HG03060 (cell line): ENCODE measurements at regions not wholly inside any gene's neighbourhood (a gene's known extent, or its start where the extent isn't known, plus 50 kb on each side); places are given as distances from the start of the nearest gene placed in this dataset.
"Not testable (repeated sequence)": the region's sequence is repeated elsewhere in the genome, so short reads cannot be mapped to it uniquely, and the experiment has no call there.

ENCODE experiments used
- ATAC-seq: cut with Tn5 transposase; IDR thresholded peaks from one replicate; pipeline ENCODE4 v1.9.1; 2021; ENCODE audit warnings: low read depth, moderate number of reproducible peaks; ENCODE audit not compliant: unreplicated experiment

DNA sequence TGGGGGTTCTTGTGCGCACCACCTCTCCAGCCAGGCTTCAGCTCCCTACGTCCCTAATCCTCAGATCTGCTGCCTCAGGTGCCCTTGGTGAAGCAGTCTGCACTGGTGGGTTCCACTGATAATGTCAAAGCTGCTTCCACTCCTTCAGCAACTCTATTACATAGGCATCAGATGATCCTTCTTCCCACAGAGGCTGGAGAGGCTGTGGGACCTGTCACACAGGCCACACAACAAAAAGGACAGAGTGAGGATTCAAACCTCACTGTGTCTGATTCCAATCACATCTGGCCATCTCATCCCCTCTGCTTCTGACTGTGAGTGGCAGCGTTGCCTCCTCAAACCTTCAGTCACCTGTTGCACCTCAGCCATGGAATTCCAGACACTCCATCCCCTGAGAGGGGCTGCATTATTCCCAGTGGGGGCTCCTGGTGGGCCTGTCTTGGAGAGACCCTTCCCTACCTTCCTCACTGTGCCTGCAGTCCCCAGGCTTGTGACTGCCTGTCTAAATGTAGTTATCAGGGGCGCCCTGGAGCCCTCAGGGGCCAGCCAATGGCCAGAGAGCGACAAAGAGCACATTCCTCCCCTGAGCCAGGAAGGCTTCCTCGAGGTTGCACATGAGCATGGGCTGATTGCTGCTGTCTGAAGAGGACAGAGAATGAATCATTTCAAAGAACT lies 211.4 kb upstream of the ECI2 start:
- ATAC-seq: no peak

DNA sequence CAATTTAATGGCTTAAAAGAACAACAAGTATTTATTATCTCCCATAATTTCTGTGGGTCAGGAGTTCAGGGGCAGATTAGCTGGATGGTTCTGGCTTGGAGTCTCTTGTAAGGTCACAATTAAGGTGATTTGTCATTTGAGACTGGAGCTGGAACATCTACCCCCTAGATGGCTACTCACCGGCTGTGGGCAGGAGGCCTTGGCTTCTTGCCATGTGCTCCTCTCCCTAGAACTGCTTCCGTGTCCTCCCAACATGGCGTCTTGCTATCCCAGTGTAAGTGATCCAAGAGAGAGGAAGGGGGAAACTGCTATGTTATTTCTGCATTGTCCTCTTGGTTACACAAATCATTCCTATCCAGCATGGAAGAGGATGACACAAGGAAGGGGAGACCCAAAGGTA lies 210.2 kb upstream of the ECI2 start:
- no peak for ATAC-seq

DNA sequence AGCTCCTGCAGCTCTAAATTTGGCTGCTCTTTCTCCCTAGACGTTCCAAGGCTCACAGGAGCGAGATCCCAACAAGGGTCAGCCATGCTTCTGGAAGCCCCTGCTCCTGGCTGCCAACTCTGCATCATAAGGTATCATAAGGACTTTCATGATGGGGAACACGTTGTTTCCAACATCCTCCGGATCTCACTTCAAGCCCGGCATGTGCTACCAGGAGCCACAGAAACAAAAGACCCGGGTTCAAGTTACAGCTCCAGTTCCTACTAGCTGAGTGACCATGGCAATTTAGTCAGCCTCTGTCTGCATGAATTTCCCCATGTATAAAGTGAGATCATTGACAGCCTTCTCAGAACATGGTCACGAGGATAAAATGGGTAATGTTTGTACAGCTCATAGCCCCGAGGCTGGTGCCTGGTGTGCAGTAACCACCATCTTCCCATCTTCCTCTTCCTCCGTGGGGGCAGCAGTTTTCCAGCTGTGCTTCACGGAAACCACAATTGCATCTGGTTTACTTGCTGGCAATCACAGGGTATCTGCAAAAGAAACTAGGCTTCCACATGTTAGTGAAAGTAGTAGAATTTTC lies 209.0 kb upstream of the ECI2 start:
- ATAC-seq: no peak

DNA sequence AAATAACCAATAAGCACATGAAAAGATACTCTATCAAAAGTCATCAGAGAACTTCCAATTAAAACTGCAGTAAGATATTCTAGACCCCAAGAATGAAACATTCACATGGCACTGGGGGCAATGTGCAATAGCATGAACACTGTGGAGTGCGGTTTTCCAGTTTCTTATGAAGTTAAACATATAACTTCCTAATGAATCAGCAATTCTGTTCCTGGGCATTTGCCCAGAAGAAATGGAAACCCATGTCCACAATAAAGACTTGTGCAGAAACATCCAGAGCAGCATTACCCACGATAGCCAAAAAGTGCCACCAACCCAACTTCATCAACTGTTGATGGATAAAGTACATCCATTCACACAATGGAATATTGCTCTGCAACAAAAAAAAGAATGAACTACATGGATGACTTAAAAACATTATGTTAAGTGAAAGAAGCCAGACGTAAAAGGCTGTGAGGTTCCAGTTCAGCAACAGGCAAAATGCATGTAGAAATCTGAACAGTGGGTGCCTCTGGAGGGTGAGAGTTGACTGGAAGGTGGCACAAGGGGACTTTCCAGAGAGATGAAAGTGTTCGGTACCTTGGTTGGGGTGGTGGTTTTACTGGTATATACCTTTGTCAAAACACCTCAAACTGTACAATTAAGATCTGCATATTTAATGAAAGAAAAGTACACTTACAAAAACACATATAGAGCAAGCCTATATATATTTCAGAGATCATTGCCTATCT lies 207.2 kb upstream of the ECI2 start:
- no peak for ATAC-seq

DNA sequence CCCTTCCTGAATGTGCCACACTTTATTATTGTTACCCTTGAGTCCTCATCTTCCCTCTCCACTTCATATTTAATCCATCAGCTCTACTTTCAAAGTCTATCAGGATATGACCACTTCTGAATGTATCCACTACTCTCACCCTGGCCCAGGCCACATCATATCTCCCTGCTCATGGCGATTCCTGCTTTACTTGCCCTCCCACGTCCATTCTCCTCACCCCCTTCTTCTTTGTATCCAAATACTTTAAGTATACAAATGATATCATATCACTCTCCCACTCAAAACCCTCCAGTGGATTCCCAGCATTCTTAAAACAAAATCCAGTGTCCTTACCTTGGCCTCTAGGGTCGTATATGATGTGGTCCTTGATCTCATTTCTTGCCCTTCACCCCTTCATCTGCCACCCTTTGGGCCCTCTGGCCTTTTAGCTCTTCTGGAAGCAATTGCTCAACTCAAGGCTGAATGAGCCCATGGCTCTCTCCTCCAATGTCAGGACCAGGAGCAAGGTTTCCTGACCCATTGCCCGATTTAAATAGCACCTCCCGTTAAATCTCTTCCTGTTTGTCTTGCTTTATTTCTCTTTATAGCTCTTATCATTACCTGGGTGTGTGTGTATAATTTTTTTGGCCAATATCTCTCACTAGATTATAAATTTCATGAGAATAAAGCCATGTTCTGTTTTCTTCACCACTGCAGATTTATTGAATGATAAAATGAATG lies 205.9 kb upstream of the ECI2 start:
- no peak for ATAC-seq

DNA sequence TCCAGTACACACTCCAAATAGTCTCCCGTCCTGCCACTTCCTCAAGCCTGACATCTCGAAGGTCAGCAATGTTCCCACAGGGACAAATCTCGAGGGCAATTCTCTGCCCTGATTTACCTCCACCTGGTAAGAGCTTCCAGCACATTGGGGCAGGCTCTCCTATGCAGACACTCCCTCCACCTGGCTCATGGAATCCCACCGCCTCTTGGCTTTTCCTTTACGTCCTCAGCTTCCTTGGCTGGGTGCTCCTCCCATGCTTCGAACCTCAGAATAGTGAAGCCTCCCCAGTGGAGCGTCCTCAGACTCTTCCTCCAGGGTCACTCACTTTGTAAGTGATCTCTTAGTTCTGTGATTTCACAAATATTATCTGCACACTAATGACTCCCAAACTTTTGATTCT lies 205.2 kb upstream of the ECI2 start:
- no peak for ATAC-seq

DNA sequence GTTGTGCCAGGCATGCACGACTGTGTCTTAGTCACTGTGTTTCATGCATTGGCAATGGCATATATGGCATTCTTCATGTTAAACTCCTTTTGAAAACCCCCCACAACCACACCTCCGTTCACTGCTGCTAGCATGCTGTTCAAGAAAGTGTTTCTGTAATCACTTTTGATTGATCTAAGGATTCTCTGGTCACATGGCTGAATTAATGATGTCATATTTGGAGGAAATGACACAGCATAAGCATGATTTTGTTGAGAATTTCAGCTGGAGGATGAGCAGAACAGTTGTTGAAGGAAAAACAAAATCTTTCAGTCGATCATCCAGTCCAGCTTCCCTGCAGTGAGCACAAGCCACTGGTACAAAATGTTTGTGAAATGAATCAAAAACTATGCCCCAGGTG lies 203.5 kb upstream of the ECI2 start:
- no peak for ATAC-seq

DNA sequence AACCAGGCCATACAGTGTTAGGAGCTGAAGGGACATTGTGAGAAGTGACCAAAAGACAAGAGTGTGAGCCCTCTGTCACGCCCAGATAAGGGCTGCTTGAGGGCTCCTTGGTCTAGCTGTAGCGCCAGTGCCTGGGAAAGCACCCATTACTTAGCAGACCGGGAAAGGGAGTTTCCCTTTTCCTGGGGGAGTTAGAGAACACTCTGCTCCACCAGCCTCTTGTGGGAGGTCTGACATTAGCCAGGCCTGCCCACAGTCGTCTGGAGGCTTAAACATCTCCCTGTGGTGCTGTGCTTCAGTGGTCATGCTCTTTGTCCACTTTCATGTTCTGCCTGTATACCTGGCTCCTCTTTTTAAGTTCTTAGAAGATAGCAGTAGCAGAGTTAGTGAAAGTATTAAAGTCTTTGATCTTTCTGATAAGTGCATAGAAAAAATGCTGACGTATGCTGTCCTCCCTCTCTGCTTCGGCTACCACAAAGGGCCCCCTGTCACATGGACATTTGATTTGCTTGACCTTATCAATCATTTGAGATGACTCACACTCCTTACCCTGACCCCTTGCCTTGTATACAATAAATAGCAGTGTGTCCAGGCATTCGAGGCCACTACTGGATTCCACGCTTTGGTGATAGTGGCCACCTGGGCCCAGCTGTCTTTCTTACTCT lies 201.5 kb upstream of the ECI2 start:
- no peak for ATAC-seq

DNA sequence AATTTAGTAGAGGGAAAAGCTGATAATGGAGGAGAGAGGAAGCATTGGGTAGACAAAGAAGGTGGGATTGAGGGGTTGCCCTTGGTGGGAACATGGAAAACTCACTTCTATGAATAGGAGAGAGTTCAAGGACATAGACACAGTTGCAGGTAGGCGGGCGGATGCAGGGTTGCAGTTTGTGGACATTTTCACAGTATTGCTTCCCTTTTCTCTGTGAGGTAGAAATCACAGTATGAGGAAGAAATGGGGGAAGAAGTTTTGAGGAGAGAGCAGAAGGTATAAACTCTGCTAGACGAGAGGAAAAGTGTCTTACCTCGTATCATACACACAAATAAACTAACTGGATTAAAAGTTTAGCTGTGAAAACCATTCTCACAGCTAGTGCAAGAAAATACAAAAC lies 200.7 kb upstream of the ECI2 start:
- ATAC-seq: no peak

DNA sequence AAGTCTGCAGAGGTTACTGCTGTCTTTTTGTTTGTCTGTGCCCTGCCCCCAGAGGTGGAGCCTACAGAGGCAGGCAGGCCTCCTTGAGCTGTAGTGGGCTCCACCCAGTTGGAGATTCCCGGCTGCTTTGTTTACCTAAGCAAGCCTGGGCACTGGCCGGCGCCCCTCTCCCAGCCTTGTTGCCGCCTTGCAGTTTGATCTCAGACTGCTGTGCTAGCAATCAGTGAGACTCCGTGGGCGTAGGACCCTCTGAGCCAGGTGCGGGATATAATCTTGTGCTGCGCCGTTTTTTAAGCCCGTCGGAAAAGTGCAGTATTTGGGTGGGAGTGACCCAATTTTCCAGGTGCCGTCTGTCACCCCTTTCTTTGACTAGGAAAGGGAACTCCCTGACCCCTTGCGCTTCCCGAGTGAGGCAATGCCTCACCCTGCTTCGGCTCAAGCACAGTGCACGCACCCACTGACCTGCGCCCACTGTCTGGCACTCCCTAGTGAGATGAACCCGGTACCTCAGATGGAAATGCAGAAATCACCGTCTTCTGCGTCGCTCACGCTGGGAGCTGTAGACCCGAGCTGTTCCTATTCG lies 198.9 kb upstream of the ECI2 start:
- ATAC-seq: not testable (repeated sequence)

DNA sequence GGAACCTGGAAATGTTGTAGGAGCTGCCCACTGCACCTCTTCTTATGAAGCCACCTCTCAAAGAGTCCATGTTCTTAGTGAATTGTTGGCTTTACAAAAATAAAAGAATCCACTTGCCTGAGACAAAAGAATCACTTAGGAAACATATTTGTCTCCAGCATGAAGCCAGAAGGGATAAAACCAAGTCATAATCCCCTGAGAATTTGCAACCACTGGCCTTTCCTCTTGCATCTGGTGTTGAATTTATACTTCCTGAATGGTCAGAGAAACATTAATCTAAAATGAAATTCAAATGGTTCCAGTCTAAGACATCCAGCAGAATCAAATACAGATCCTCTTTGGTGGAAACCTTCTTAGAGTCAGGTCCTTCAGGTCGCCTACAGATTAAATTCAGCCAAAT lies 192.5 kb upstream of the ECI2 start:
- no peak for ATAC-seq

DNA sequence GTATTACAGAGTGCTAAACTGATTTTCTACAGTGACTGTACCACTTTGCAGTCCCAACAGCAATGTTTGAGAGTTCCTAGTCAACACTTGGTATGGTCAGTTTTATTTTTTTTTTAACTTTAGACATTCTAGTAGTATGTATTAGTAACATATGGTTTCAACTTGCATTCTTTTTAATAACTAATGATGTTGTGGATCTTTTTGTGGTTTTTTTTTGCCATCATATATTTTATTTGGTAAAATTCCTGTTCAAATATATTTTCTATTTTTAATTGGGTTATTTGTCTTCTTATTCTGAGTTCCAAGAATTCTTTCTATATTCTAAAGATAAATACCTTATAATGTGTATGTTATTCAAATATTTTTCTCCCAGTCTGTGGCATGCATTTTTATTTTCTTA lies 189.4 kb upstream of the ECI2 start:
- no peak for ATAC-seq

DNA sequence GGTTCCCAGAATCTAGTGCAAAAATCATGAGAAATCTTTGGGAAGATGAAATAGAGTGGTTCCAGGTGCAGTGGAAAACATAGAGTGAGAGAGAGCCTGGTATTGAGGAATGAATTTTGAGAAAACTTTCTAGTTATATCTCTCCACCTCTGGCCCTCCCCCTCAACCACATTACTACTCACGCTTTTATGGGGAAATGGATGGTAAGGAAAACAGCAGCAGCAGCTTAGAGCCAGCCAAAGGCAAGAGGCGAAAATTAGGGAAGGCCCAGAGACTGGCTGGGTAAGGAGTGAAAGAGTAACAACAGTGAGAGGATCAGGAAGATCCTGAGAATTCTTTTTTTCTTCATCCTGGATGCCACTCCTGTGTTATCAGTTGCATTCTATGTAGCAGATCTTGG lies 187.9 kb upstream of the ECI2 start:
- ATAC-seq: no peak

DNA sequence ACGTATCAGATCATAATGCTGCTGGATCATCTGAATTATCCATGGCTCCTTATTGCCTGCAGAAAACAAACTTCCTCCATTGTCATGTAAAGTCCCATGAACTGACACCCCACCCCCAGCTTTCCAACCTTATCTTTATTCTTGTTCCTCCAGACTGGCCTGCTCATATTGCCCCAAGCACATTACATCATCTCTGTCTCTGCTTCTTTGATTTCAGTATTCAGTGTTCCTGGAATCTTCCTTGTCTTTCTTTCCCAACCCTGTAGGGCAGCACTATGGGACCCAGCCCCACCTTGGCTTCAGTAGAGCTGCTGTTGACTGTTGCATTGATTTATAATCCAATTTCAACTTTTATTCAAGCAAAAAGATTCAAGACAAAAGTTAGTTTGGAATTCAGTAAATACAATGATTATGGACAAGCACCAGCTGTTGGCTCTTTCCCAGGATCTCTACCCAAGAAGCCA lies 187.5 kb upstream of the ECI2 start:
- no peak for ATAC-seq

DNA sequence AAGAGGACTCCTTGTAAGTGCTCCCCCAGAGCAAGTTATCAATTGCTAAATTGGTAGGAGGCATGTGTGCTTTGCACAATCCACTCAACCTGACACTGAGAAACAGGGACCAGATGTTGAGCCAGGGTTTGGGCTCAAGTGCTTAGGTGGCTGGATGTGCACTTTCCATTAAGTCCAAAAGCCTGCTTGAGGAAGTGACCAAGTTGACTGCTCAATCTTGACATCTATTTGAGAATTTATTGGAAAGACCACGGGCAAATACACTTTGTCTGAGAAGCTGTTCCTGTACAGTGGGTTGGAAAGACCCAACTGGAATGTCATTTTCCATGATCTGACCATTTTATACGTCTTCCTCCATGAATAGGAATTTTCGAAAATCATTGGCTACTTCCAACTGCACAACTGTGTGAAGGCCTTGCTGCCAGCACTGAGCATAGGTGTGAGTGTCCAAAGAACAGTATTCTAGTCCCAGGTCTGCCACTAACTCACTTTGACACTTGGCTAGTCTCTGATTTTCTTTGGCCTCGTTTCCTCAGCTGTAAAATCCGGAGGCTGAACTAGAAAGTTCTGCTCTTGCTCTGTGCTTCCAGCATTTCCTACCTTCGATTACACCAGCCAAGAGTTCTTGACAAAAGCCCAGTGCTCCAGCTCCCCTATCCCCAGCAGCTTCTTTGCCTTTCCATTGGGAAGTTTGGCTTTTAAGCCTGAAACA lies 186.9 kb upstream of the ECI2 start:
- no peak for ATAC-seq

DNA sequence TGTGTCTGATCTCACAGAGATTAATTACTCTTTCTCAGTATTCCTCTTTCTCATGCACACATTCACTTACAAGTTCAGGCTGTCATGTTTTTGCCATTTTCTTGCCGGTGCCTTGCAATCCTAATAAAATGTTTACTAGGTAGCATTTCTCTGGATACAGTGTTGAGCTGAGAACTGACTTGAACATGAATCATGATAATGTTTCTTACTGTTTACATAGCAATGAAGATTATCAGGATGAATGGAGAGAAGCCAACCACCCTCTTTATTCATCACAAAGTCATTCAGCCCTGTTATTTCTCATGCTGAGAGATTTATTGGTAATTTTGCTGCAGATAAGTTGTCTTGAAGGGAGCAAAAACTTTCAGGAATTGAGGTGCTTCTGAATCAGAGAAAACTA lies 185.5 kb upstream of the ECI2 start:
- no peak for ATAC-seq

DNA sequence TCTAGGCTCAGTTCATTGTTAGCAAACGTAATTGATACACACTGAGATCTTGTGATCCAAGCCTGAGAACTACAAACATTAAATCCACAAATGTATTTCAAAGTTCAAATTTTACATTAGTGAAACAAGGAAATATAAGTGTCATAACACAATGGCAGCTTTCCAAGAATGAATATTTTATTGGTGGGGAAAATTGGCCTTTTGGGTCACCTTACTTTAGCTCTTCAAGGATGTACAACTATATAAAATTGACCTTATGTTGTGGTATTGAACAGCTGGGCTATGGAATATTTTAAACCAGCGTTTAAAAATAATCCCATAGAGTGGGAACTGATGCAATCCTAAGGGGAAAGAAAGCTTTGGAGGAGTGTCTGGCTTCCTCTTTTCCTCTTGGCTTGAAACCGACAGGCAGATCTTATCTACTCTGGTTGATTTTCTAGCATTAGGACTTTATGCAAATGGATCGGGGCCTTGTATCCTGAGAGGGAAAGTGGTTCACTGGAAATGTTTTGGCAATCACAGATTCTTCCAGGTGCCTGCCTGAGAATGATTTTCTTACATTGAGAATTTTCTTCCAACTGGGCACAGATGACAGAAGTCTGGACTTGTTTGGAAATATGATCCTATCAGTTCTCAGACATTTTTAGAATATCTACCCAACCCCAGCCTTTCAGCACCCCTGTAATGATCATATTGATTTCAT lies 184.8 kb upstream of the ECI2 start:
- ATAC-seq: no peak

DNA sequence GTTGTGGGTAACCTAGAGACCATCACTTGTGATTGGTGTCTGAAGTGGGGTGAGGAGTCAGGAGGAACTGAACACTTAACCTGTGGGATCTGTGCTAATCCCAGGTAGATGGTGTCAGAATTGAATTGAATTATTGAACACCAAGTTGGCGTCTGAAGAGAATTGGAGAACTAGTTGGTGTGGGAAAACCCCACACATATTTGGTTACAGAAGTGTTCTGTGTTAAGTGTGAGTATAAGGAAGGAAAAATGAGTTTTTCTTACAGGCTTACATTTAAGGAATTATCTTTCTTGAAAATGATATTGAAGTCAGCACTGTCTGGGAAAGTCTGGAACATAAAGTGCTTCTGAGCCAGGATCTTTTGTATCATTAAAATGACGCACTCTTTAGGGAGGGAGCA lies 182.9 kb upstream of the ECI2 start:
- ATAC-seq: no peak

DNA sequence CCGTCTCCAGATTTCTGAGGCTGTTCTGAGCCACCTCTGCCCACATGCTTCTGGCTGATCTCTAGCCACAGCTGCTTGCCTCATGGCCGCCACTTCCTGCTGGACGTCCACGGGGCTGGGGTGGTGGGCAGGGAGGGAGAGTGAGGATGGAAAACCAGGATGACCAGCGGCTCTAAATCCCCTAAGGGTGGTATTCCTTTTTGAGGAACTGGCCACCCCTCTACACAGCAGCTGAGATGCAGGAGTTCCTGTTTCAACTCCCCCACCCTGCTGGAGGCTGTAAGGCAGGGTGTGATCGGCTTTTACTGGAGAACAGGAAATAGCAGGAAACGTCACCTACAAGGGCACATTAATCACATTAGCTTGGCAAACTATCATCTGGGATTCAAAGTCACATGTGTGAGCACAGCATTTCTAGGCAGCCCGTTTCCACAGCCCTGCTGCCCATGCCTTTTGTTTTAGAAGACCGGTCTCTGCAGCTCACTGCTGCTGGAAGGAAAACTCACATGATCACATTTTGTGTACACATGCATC lies 181.6 kb upstream of the ECI2 start:
- ATAC-seq: no peak
